OCI-LY3 (cell line): ENCODE measurements at regions not wholly inside any gene's neighbourhood (a gene's known extent, or its start where the extent isn't known, plus 50 kb on each side); places are given as distances from the start of the nearest gene placed in this dataset.

Experiments
- H2AFZ ChIP-seq: fragments of 200-600, 300-600 bp; shearing (Covaris generic); 2 replicates; pipeline ENCODE4 v1.6.0; 2014; ENCODE audit warnings: antibody characterized with exemption, low read depth, low read length
- H3K27ac ChIP-seq: fragments of 200-600, 300-600 bp; sonication (generic); 2 replicates; pipeline ENCODE4 v1.5.1; 2014; ENCODE audit warnings: mild to moderate bottlenecking, low read length, moderate library complexity, mixed read lengths
- H3K27me3 ChIP-seq: fragments of 200-600, 300-600 bp; sonication (generic); 2 replicates; pipeline ENCODE4 v1.6.1; 2014; ENCODE audit warnings: low read depth, low read length, mixed read lengths
- H3K36me3 ChIP-seq: fragments of 200-600, 300-600 bp; sonication (generic); replicated peaks from 2 replicates; pipeline ENCODE3; 2014; ENCODE audit warnings: low read depth, low read length, mixed read lengths
- H3K4me1 ChIP-seq: fragments of 300-600, 200-600 bp; sonication (generic); 2 replicates; pipeline ENCODE4 v1.6.1; 2014; ENCODE audit warnings: low read length, mixed read lengths
- H3K4me2 ChIP-seq: fragments of 200-600, 300-600 bp; sonication (generic); 2 replicates; pipeline ENCODE4 v1.6.1; 2014; ENCODE audit warnings: low read length, mixed read lengths
- H3K4me3 ChIP-seq: fragments of 300-600, 200-600 bp; sonication (generic); 2 replicates; pipeline ENCODE4 v1.5.1; 2014; ENCODE audit warnings: antibody characterized with exemption, mild to moderate bottlenecking, low read length, moderate library complexity
- H3K79me2 ChIP-seq: fragments of 300-600, 200-600 bp; shearing (Covaris generic); 2 replicates; pipeline ENCODE4 v1.6.1; 2014; ENCODE audit warnings: mild to moderate bottlenecking, low read length, mixed read lengths
- H3K9ac ChIP-seq: fragments of 300-600, 200-600 bp; shearing (Covaris generic); 2 replicates; pipeline ENCODE4 v1.6.0; 2014; ENCODE audit warnings: mild to moderate bottlenecking, low read length, moderate library complexity
- H3K9me3 ChIP-seq: fragments of 200-600, 300-600 bp; shearing (Covaris generic); 2 replicates; pipeline ENCODE4 v1.6.1; 2014; ENCODE audit warnings: low read length, mixed read lengths; ENCODE audit not compliant: insufficient read depth
- H4K20me1 ChIP-seq: fragments of 200-600, 300-600 bp; sonication (generic); 2 replicates; pipeline ENCODE4 v1.6.1; 2016; ENCODE audit warnings: low read length, mixed read lengths; ENCODE audit not compliant: insufficient read depth
- CTCF ChIP-seq: fragments of 200-600, 300-600 bp; sonication (generic); IDR thresholded peaks from 2 replicates; pipeline ENCODE4 v1.5.1; 2014; ENCODE audit warnings: antibody characterized with exemption, low read length, low read depth
- EZH2phosphoT487 ChIP-seq: fragments of 200-600 bp; shearing (Covaris generic); IDR thresholded peaks from 2 replicates; pipeline ENCODE4 v1.6.1; 2018; ENCODE audit warnings: antibody characterized with exemption, mixed run types, low read depth

DNA sequence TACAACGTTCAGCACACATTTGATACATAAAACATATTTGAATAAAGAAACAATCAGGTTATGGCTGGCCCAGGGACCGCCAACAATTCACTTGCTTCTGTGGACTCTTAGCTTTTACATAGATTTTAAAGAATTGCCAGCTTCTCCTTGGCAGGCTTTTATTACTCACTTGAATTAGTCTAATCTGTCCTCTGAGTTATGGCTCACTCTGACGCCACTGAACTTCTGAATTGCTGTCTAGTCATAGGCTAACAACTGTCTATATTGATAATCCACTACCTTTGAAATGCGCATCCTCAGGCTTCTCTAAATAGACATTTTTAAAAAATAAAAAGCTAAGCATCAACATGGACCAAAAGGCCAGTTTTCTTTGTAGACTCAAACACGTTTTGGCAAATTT lies 317.4 kb upstream of the SGCD start:
- Histone ChIP-seq H3K36me3 (no peaks in the 10 kb centered on the region), H4K20me1 (no peaks in the 10 kb centered on the region), H3K4me3 (no peak overlapping the region), H3K27ac (no peak overlapping the region), H3K9me3 (no peaks in the 10 kb centered on the region), H3K4me1 (no peaks in the 10 kb centered on the region), H3K9ac (no peak overlapping the region), H3K4me2 (no peak overlapping the region), H3K79me2 (no peaks in the 10 kb centered on the region), H3K27me3 (no peaks in the 10 kb centered on the region), H2AFZ (no peak overlapping the region)
- TF ChIP-seq EZH2phosphoT487 (no peak), CTCF (no peak)

DNA sequence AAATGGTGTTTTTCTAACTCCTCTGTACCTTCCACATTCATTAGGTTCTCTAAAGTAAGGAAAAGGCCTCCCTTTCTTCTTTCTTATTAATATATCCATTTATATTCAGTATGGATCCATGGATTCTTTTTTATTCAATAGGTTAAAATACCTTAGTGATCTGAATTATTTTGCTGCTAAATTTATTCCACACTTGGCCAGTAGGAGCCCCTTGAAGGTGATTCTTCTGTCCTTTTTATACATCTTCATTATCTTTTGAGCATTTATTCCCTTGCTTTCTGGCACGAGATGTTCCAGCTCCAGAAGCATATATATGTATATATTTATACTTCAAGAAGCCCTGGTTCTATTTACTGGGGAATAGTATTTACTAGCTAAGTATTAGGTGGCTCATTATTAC lies 311.8 kb upstream of the SGCD start:
- Histone ChIP-seq H3K4me2 (no peak overlapping the region), H3K4me1 (no peaks in the 10 kb centered on the region), H3K27me3 (no peaks in the 10 kb centered on the region), H3K27ac (no peak overlapping the region), H3K4me3 (no peak overlapping the region), H3K36me3 (no peaks in the 10 kb centered on the region), H3K9me3 (no peaks in the 10 kb centered on the region), H3K79me2 (no peaks in the 10 kb centered on the region), H2AFZ (no peak overlapping the region), H4K20me1 (no peaks in the 10 kb centered on the region), H3K9ac (no peak overlapping the region)
- TF ChIP-seq EZH2phosphoT487 (no peak), CTCF (no peak)

GRCh38 chr5:156019130-156019529 lies 307.8 kb upstream of the SGCD start:
- Histone ChIP-seq H3K4me3 (no peak overlapping the region), H3K9me3 (no peaks in the 10 kb centered on the region), H3K27ac (no peak overlapping the region), H3K4me1 (no peaks in the 10 kb centered on the region), H4K20me1 (no peaks in the 10 kb centered on the region), H2AFZ (no peak overlapping the region), H3K27me3 (no peaks in the 10 kb centered on the region), H3K36me3 (no peaks in the 10 kb centered on the region), H3K4me2 (no peak overlapping the region), H3K9ac (no peak overlapping the region), H3K79me2 (no peaks in the 10 kb centered on the region)
- TF ChIP-seq CTCF (no peak), EZH2phosphoT487 (no peak)

DNA sequence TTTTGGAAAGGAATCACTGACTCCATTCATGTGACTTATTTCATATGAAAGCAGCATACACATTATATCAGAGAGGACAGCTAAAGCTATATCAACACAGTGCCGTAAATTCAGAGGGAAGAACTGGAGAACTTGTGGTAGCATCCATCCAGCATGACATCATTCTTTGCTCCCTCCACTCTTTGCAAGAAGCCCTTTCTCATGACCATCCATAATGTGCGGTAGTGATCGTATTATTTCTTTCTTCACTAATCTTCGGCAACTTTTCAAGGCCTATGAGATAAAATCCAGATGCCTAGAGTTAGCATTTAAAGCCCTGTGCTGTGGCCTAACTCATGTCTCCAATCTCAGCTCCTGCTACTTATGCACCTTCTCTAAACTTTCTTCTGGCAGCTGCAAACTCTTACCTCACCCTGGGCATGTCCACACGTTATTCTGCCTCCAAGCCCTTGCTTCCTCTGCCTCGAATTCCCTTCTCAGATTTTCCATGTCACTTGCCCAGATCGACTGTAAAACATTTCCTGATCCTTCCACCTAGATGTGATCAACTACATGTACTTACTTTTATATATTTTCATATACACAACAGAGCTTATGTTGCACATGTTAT lies 307.3 kb upstream of the SGCD start:
- Histone ChIP-seq H3K4me2 (no peak overlapping the region), H3K36me3 (no peaks in the 10 kb centered on the region), H3K9ac (no peak overlapping the region), H2AFZ (no peak overlapping the region), H3K79me2 (no peaks in the 10 kb centered on the region), H3K27me3 (no peaks in the 10 kb centered on the region), H3K9me3 (no peaks in the 10 kb centered on the region), H3K27ac (no peak overlapping the region), H3K4me3 (no peak overlapping the region), H3K4me1 (no peaks in the 10 kb centered on the region), H4K20me1 (no peaks in the 10 kb centered on the region)
- no peak for TF ChIP-seq CTCF
- no peak for TF ChIP-seq EZH2phosphoT487
